ENCODE measurements at regions not wholly inside any gene's neighbourhood (a gene's known extent, or its start where the extent isn't known, plus 50 kb on each side); places are given as distances from the start of the nearest gene placed in this dataset.

DNA sequence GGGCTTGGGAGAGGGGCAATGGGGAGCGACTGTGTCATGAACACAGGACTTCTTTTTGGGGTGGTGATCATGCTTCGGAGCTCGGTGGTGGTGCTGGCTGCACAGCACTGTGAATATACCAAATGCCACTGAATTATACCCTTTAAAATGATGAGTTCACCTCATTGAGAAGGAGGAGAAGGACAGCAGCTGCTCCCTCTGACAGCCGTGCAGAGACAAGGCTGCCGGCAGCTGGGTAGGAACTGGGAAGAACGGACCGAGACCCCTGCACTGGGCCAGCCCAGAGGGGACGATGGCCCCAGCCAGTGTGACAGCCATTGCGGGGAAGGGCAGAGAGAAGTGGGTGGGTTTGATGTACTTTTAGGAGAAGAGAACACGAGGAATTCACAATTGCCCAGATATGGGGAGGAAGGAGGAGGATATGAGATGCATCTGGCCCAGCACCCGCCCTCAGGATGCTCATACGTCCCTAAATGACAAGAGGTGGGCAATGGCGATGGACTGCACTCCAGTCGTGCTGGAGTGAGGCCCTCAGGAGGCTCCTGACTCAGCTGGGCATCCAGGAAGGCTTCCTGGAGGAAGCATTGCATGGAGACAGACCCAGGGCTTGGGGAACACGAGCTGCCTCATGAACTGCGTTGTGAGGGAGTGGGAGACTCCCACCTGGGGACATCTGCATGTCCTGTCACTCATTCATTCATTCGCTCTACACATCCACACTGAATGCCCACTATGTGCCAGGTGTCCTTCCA, 64.3 kb upstream of the C14orf180 start:
- no peaks in the 10 kb centered on the region for H3K27me3 ChIP-seq
- WGBS, 2 donors (ENCODE audit: low coverage in 1 of 2): 63 to 80% methylated on average over 5 to 17 of the region's 17 CpGs

GRCh38 chr14:104515811-104516780, 63.5 kb upstream of the C14orf180 start:
- H3K27ac ChIP-seq: no peak overlapping the region
- intact Hi-C loops (cut with DNase I; ENCODE audit: low total_unique reads) (no loop called here), in situ Hi-C loops (cut with MboI; ENCODE audit: low pct_ligation_motif_present in 1 of 4, low pct_unique_long_range_greater_than_20kb in 1 of 4, low sequenced_read_pairs in 3 of 4) (no loop called here)
- H3K27me3 ChIP-seq: no peaks in the 10 kb centered on the region
- H3K4me3 ChIP-seq: no peak overlapping the region
- no peaks in the 10 kb centered on the region for H3K36me3 ChIP-seq
- H3K4me1 ChIP-seq: no peaks in the 10 kb centered on the region
- no peaks in the 10 kb centered on the region for H3K9me3 ChIP-seq
- TF ChIP-seq POLR2A (IDR thresholded peaks at IDR 0.05) (no peak), EP300 (IDR thresholded peaks at IDR 0.05; ENCODE audit: low read depth) (no peak), POLR2AphosphoS5 (IDR thresholded peaks at IDR 0.05) (no peak)
- TF ChIP-seq, protein P1, sequence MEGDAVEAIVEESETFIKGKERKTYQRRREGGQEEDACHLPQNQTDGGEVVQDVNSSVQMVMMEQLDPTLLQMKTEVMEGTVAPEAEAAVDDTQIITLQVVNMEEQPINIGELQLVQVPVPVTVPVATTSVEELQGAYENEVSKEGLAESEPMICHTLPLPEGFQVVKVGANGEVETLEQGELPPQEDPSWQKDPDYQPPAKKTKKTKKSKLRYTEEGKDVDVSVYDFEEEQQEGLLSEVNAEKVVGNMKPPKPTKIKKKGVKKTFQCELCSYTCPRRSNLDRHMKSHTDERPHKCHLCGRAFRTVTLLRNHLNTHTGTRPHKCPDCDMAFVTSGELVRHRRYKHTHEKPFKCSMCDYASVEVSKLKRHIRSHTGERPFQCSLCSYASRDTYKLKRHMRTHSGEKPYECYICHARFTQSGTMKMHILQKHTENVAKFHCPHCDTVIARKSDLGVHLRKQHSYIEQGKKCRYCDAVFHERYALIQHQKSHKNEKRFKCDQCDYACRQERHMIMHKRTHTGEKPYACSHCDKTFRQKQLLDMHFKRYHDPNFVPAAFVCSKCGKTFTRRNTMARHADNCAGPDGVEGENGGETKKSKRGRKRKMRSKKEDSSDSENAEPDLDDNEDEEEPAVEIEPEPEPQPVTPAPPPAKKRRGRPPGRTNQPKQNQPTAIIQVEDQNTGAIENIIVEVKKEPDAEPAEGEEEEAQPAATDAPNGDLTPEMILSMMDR (IDR thresholded peaks at IDR 0.05): no peak
- no peak for DNase-seq
- 84% methylated on average over 23 of the region's 23 CpGs; no CpG with 5 or more reads in 1 of the 2 donors for WGBS, 2 donors (ENCODE audit: low coverage in 1 of 2)

More for the DNA sequence above, 64.3 kb upstream of the C14orf180 start:
- Histone ChIP-seq H3K4me3 (no peak overlapping the region), H3K4me1 (no peaks in the 10 kb centered on the region), H3K27ac (no peak overlapping the region), H3K36me3 (no peaks in the 10 kb centered on the region), H3K9me3 (no peaks in the 10 kb centered on the region)
- intact Hi-C loops (cut with DNase I; ENCODE audit: low total_unique reads) (no loop called here), in situ Hi-C loops (cut with MboI; ENCODE audit: low pct_ligation_motif_present in 1 of 4, low pct_unique_long_range_greater_than_20kb in 1 of 4, low sequenced_read_pairs in 3 of 4) (no loop called here)
- no peak for DNase-seq
- TF ChIP-seq, protein P1 (IDR thresholded peaks at IDR 0.05): no peak
- TF ChIP-seq POLR2AphosphoS5 (IDR thresholded peaks at IDR 0.05) (no peak), POLR2A (IDR thresholded peaks at IDR 0.05) (no peak), EP300 (IDR thresholded peaks at IDR 0.05; ENCODE audit: low read depth) (no peak)

DNA sequence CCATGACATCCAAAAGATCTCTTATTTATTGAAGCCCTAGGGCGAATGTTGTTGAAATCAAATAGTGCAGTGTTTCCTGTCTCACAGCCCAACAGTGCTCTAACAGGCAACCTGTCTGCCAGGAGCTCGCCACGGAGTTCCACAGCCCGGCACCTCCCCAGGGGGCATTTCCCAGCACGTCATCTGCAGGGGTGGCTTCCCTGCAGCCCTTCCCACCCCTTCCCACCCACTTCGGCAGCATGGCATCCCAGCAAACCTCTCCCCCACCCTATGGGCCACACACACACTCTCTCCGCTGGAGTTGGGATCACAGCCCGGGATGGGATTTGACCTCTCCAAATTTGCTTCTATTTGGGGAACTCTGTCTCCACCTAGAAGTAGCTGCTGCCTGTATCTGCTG, 62.7 kb upstream of the C14orf180 start:
- DNase-seq: no peak
- Histone ChIP-seq H3K27ac (no peak overlapping the region), H3K27me3 (no peaks in the 10 kb centered on the region), H3K36me3 (no peaks in the 10 kb centered on the region), H3K4me1 (no peaks in the 10 kb centered on the region), H3K4me3 (no peak overlapping the region), H3K9me3 (no peaks in the 10 kb centered on the region)
- TF ChIP-seq POLR2A (IDR thresholded peaks at IDR 0.05) (no peak), EP300 (IDR thresholded peaks at IDR 0.05; ENCODE audit: low read depth) (no peak), POLR2AphosphoS5 (IDR thresholded peaks at IDR 0.05) (no peak)
- TF ChIP-seq, protein P1 (IDR thresholded peaks at IDR 0.05): no peak
- intact Hi-C loops (cut with DNase I; ENCODE audit: low total_unique reads) (no loop called here), in situ Hi-C loops (cut with MboI; ENCODE audit: low pct_ligation_motif_present in 1 of 4, low pct_unique_long_range_greater_than_20kb in 1 of 4, low sequenced_read_pairs in 3 of 4) (no loop called here)
- WGBS, 2 donors (ENCODE audit: low coverage in 1 of 2): 85 to 91% methylated on average over 4 to 8 of the region's 8 CpGs

DNA sequence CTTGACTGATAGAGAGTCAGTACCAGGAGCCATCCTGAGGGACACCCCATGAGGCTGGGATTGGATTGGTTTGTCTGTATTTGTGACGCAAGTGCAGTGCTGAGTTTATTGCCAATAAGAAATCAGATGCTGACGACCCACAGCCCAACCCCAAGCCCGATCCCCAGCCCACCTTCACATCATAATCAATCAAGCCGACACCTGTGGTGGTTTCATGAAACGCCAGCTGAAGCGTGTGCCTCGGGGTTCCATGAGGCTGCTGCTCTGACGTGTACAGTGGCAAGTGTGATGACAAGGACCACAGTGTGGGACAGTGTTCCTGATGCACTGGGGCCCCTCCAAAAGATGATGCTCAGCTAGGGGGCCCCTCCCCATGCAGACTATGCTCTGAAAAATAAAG, 62.1 kb upstream of the C14orf180 start:
- WGBS, 2 donors (ENCODE audit: low coverage in 1 of 2): 89% methylated on average over 8 of the region's 8 CpGs; no CpG with 5 or more reads in 1 of the 2 donors
- no peaks in the 10 kb centered on the region for H3K9me3 ChIP-seq
- H3K36me3 ChIP-seq: no peaks in the 10 kb centered on the region
- in situ Hi-C loops (cut with MboI; ENCODE audit: low pct_ligation_motif_present in 1 of 4, low pct_unique_long_range_greater_than_20kb in 1 of 4, low sequenced_read_pairs in 3 of 4) (no loop called here), intact Hi-C loops (cut with DNase I; ENCODE audit: low total_unique reads) (no loop called here)
- H3K27me3 ChIP-seq: no peaks in the 10 kb centered on the region
- H3K4me1 ChIP-seq: no peaks in the 10 kb centered on the region
- H3K4me3 ChIP-seq: no peak overlapping the region
- no peak overlapping the region for H3K27ac ChIP-seq
- TF ChIP-seq, protein P1 (IDR thresholded peaks at IDR 0.05): no peak
- TF ChIP-seq POLR2AphosphoS5 (IDR thresholded peaks at IDR 0.05) (no peak), EP300 (IDR thresholded peaks at IDR 0.05; ENCODE audit: low read depth) (no peak), POLR2A (IDR thresholded peaks at IDR 0.05) (no peak)
- DNase-seq: no peak
